PC-9 (cell line): ENCODE measurements at regions not wholly inside any gene's neighbourhood (a gene's known extent, or its start where the extent isn't known, plus 50 kb on each side); places are given as distances from the start of the nearest gene placed in this dataset.
"Not testable (repeated sequence)": the region's sequence is repeated elsewhere in the genome, so short reads cannot be mapped to it uniquely, and the experiment has no call there.

Experiments
- BruUV-seq: library from RNA; stranded (reverse); fragments of 400-500 nt; replicated peaks from 2 replicates; lab custom pipeline; 2021; lab: Mats Ljungman, UMichigan
- CTCF ChIA-PET: fragments of 300-600 bp; sonication (Branson Sonifier 250); formaldehyde crosslinking; loops from one replicate; lab custom pipeline; 2022; ENCODE audit warnings: antibody characterized with exemption; lab: Charles Lee
- POLR2A ChIA-PET: fragments of 300-600 bp; sonication (Branson Sonifier 250); formaldehyde crosslinking; loops from one replicate; lab custom pipeline; 2022; ENCODE audit warnings: antibody characterized with exemption; ENCODE audit not compliant: unreplicated experiment; lab: Charles Lee
- DNase-seq, 2 experiments: peaks; one replicate each; pipeline versions ENCODE4 v3.0.0 to v3.0.0-alpha.2; 2015 to 2022; ENCODE audit warnings: mixed read lengths in 1 of 2
- H2AFZ ChIP-seq: fragments of 200-600 bp; sonication (generic); 2 replicates; pipeline ENCODE4 v1.8.1; 2017; ENCODE audit warnings: antibody characterized with exemption
- H3F3A ChIP-seq: fragments of 200-600 bp; sonication (generic); 2 replicates; pipeline ENCODE4 v1.8.1; 2017; ENCODE audit warnings: antibody characterized with exemption, mild to moderate bottlenecking, low read depth; ENCODE audit not compliant: insufficient read depth
- H3K27ac ChIP-seq: fragments of 200-600 bp; sonication (generic); 2 replicates; pipeline ENCODE4 v1.6.1; 2016; ENCODE audit warnings: mixed run types
- H3K27me3 ChIP-seq: fragments of 200-600 bp; sonication (generic); 2 replicates; pipeline ENCODE4 v1.6.1; 2016; ENCODE audit warnings: low read depth, mixed run types; ENCODE audit not compliant: insufficient read depth
- H3K36me3 ChIP-seq: fragments of 200-600 bp; sonication (generic); 2 replicates; pipeline ENCODE4 v1.6.1; 2016; ENCODE audit warnings: low read depth, mixed run types
- H3K4me1 ChIP-seq: fragments of 200-600 bp; sonication (generic); replicated peaks from 2 replicates; pipeline ENCODE4 v1.6.1; 2016; ENCODE audit warnings: mixed run types; ENCODE audit not compliant: insufficient read depth
- H3K4me2 ChIP-seq: fragments of 200-600 bp; sonication (generic); 2 replicates; pipeline ENCODE4 v1.6.1; 2017; ENCODE audit warnings: mixed run types
- H3K4me3 ChIP-seq: fragments of 200-600 bp; sonication (generic); 2 replicates; pipeline ENCODE4 v1.6.1; 2016; ENCODE audit warnings: mixed run types
- H3K79me2 ChIP-seq: fragments of 200-600 bp; sonication (generic); 2 replicates; pipeline ENCODE4 v1.6.1; 2017; ENCODE audit warnings: low read depth, mixed run types
- H3K9me2 ChIP-seq: fragments of 200-600 bp; sonication (generic); 2 replicates; pipeline ENCODE4 v1.8.1; 2017; ENCODE audit warnings: mild to moderate bottlenecking; ENCODE audit not compliant: insufficient read depth
- H3K9me3 ChIP-seq: fragments of 200-600 bp; sonication (generic); 2 replicates; pipeline ENCODE4 v1.8.1; 2016; ENCODE audit warnings: low read depth; ENCODE audit not compliant: insufficient read depth
- H4K20me1 ChIP-seq: fragments of 200-600 bp; sonication (generic); 2 replicates; pipeline ENCODE4 v1.8.1; 2017; ENCODE audit not compliant: insufficient read depth
- CTCF ChIP-seq: fragments of 200-600 bp; sonication (generic); conservative IDR thresholded peaks from 2 replicates; pipeline ENCODE4 v1.6.1; 2017; ENCODE audit warnings: mixed run types, antibody characterized with exemption, mild to moderate bottlenecking, moderate library complexity
- EZH2 ChIP-seq: fragments of 200-600 bp; sonication (generic); IDR thresholded peaks from 2 replicates; pipeline ENCODE4 v1.8.0; 2017; ENCODE audit warnings: antibody characterized with exemption, low read depth
- intact Hi-C: fragments of 100-400 bp; cut with micrococcal nuclease; formaldehyde crosslinking; loops from one replicate; pipeline ENCODE4 v1.10.0; 2022; ENCODE audit not compliant: unreplicated experiment

DNA sequence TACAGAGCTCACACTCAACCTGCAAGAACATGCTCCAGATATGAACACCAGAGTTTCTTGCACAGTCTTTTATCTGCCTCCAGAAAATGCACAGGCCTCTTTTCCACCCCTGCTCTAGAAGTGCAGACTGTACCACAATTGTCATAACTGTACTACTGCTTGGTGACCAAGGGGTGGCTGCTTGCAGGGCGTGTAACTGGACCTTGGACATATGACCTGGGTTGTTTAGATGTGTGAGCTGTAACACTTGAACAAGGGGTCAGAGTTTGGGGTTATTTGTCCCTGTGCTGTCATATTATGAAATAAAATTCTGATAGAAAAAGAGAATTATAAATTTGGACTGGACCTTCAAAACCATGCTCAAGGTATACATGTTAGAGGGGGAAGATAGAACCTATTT, 1185.5 kb downstream of the FAM181B start:
- Histone ChIP-seq H3K4me2 (no peak overlapping the region), H3F3A (no peaks in the 10 kb centered on the region), H3K36me3 (no peaks in the 10 kb centered on the region), H3K27ac (no peak overlapping the region), H3K9me3 (no peaks in the 10 kb centered on the region), H4K20me1 (no peaks in the 10 kb centered on the region; the same call in 1 of the 2 replicates), H2AFZ (no peak overlapping the region), H3K9me2 (no peaks in the 10 kb centered on the region), H3K79me2 (no peaks in the 10 kb centered on the region), H3K27me3 (no peaks in the 10 kb centered on the region), H3K4me3 (no peak overlapping the region), H3K4me1 (no peaks in the 10 kb centered on the region)
- no peak for TF ChIP-seq CTCF
- DNase-seq = no peak
- no TSS peak for BruUV-seq
- intact Hi-C loops = no loop called here
- ChIA-PET CTCF (no interaction called here), POLR2A (no interaction called here)

DNA sequence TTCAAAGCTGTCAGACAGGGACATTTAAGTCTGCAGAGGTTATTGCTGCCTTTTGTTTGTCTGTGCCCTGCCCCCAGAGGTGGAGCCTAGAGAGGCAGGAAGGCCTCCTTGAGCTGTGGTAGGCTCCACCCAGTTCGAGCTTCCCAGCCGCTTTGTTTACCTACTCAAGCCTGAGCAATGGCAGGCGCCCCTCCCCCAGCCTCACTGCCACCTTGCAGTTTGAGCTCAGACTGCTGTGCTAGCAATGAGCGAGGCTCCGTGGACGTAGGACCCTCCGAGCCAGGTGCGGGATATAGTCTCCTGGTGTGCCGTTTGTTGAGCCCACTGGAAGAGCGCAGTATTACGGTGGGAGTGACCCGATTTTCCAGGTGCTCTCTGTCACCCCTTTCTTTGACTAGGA, 1193.9 kb downstream of the FAM181B start:
- H3K9me2 ChIP-seq, intact Hi-C loops, H3K79me2 ChIP-seq, BruUV-seq, H3K27me3 ChIP-seq, CTCF ChIA-PET, H3K27ac ChIP-seq, H3K4me2 ChIP-seq, H3K9me3 ChIP-seq, DNase-seq, H3F3A ChIP-seq, H4K20me1 ChIP-seq, POLR2A ChIA-PET, H3K4me3 ChIP-seq, H2AFZ ChIP-seq, H3K36me3 ChIP-seq, H3K4me1 ChIP-seq: not testable (repeated sequence)

DNA sequence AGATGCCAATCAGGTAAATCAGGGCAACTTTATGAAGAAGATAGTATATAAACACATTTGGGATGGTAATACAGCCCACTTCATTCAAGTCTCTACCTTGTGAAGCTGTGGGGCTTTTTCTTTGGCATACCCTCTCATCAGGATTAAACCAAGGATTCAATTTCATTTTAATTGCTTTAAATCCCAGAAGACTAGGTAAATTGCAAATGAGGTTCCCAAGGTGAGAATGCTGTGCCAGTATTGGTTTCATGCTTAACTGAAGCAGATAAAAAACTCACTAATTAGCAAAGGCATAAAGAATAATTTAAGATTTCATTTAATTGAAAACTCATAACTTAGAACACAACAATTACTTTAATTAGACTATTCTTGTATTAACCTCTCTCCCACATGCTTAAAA, 1218.1 kb downstream of the FAM181B start:
- Histone ChIP-seq H4K20me1 (no peaks in the 10 kb centered on the region), H3F3A (no peaks in the 10 kb centered on the region), H3K4me2 (no peak overlapping the region), H3K27ac (no peak overlapping the region), H3K36me3 (no peaks in the 10 kb centered on the region), H3K9me2 (no peaks in the 10 kb centered on the region), H3K79me2 (no peaks in the 10 kb centered on the region), H2AFZ (no peak overlapping the region), H3K27me3 (no peaks in the 10 kb centered on the region), H3K9me3 (no peaks in the 10 kb centered on the region), H3K4me1 (no peaks in the 10 kb centered on the region), H3K4me3 (no peak overlapping the region)
- CTCF ChIA-PET = no interaction called here
- POLR2A ChIA-PET = no interaction called here
- TF ChIP-seq EZH2 = no peak
- TF ChIP-seq CTCF = no peak
- intact Hi-C loops = no loop called here
- no TSS peak for BruUV-seq
- no peak for DNase-seq

- H3K4me2 ChIP-seq = no peak overlapping the region
- TF ChIP-seq EZH2 = no peak
- TF ChIP-seq CTCF = peak; percentile 91
- H2AFZ ChIP-seq = no peak overlapping the region
- H4K20me1 ChIP-seq = no peaks in the 10 kb centered on the region
- H3F3A ChIP-seq = no peaks in the 10 kb centered on the region
- no peaks in the 10 kb centered on the region for H3K27me3 ChIP-seq
- DNase-seq = peak; percentile 2 to 40
- ChIA-PET POLR2A (no interaction called here), CTCF (interaction anchor here (0.6 kb wide), 1 partner anchor 464 kb away, joined by 10 read pairs; no protein-coding TSS in a partner anchor)
- H3K27ac ChIP-seq = no peak overlapping the region
- H3K9me2 ChIP-seq = no peaks in the 10 kb centered on the region
- H3K79me2 ChIP-seq = no peaks in the 10 kb centered on the region
- no peaks in the 10 kb centered on the region for H3K4me1 ChIP-seq
- no peak overlapping the region for H3K4me3 ChIP-seq
- H3K36me3 ChIP-seq = no peaks in the 10 kb centered on the region
- no peaks in the 10 kb centered on the region for H3K9me3 ChIP-seq
- intact Hi-C loops = no loop called here
- BruUV-seq = no TSS peak
Observed at GRCh38 chr11:81497202-81497804, 1236.4 kb downstream of the FAM181B start.
